Gastrocnemius medialis (tissue), 4 donors: ENCODE measurements at regions not wholly inside any gene's neighbourhood (a gene's known extent, or its start where the extent isn't known, plus 50 kb on each side); places are given as distances from the start of the nearest gene placed in this dataset.

Source experiments
- POLR2A ChIP-seq, 2 donors: fragments of 450-650 bp; IDR thresholded peaks; one replicate each; pipeline ENCODE4 v1.6.1; 2017; ENCODE audit warnings: antibody characterized with exemption in 2 of 2, mild to moderate bottlenecking in 2 of 2, moderate library complexity in 2 of 2
- TF ChIP-seq, protein P1 (sequence below), 5 experiments: fragments of 450-650 bp in 3 of 5; fragments of 200-600 bp in 2 of 5; sonication (generic) in 2 of 5; IDR thresholded peaks in 4 of 5; conservative IDR thresholded peaks in 1 of 5; 1 replicate in 4 of 5; 2 replicates in 1 of 5; pipeline ENCODE4 v1.5.1; 2016 to 2019; ENCODE audit warnings: antibody characterized with exemption in 5 of 5, mild to moderate bottlenecking in 3 of 5, moderate library complexity in 3 of 5

DNA sequence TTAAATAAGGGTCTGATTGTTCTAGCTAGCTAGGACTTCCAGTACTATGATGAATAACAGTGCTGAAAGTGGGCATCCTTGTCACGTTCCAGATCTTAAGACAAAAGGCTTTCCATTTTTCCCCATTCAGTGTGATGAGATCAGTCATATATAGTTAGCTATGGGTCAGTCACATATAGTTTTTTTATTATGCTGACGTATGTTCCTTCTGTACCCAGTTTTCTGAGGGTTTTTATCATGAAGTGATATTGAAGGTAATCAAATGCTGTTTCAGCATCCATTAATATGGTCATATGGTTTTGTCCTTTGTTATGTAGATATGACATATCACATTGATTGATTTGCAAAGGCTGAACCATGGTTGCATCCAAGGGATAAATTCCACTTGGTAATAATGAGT lies 800.1 kb upstream of the FBXO33 start:
- TF ChIP-seq, protein P1, sequence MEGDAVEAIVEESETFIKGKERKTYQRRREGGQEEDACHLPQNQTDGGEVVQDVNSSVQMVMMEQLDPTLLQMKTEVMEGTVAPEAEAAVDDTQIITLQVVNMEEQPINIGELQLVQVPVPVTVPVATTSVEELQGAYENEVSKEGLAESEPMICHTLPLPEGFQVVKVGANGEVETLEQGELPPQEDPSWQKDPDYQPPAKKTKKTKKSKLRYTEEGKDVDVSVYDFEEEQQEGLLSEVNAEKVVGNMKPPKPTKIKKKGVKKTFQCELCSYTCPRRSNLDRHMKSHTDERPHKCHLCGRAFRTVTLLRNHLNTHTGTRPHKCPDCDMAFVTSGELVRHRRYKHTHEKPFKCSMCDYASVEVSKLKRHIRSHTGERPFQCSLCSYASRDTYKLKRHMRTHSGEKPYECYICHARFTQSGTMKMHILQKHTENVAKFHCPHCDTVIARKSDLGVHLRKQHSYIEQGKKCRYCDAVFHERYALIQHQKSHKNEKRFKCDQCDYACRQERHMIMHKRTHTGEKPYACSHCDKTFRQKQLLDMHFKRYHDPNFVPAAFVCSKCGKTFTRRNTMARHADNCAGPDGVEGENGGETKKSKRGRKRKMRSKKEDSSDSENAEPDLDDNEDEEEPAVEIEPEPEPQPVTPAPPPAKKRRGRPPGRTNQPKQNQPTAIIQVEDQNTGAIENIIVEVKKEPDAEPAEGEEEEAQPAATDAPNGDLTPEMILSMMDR (IDR thresholded peaks at IDR 0.05 in 4 of 5, conservative IDR thresholded peaks at IDR 0.05 in 1 of 5): no peak
- TF ChIP-seq POLR2A (IDR thresholded peaks at IDR 0.05): no peak
